SK-N-SH treated with all-trans-retinoic acid at 6 μM for 48 hours (cell line): ENCODE measurements at regions not wholly inside any gene's neighbourhood (a gene's known extent, or its start where the extent isn't known, plus 50 kb on each side); places are given as distances from the start of the nearest gene placed in this dataset.

Source experiments
- ATAC-seq: fragments of 200-7000 bp; cut with Tn5 transposase; 3 replicates; pipeline ENCODE4 v1.9.1; 2020; ENCODE audit warnings: mild to moderate bottlenecking, moderate library complexity
- ARNTL ChIP-seq: fragments of 450-650 bp; formaldehyde crosslinking; IDR thresholded peaks from 2 replicates; pipeline ENCODE4 v1.5.0; 2020; ENCODE audit warnings: low read depth, mild to moderate bottlenecking, moderate library complexity, borderline replicate concordance
- BACH2 ChIP-seq: fragments of 250-450 bp; sonication (Bioruptor Pico); IDR thresholded peaks from 2 replicates; pipeline ENCODE4 v1.9.0; 2021; ENCODE audit warnings: mild to moderate bottlenecking, borderline replicate concordance
- CREB5 ChIP-seq: fragments of 250-450 bp; sonication (Bioruptor Pico); IDR thresholded peaks from 2 replicates; pipeline ENCODE4 v1.5.1; 2020; ENCODE audit warnings: low read depth, mild to moderate bottlenecking, moderate library complexity
- CSDC2 ChIP-seq: fragments of 250-450 bp; sonication (Bioruptor Pico); IDR thresholded peaks from 2 replicates; pipeline ENCODE4 v1.5.0; 2020; ENCODE audit warnings: mild to moderate bottlenecking, moderate library complexity
- ESRRG ChIP-seq: fragments of 250-450 bp; sonication (Bioruptor Pico); IDR thresholded peaks from 2 replicates; pipeline ENCODE4 v1.6.1; 2021; ENCODE audit warnings: mild to moderate bottlenecking
- GLIS3 ChIP-seq: fragments of 250-450 bp; sonication (Bioruptor Pico); IDR thresholded peaks from 2 replicates; pipeline ENCODE4 v1.5.0; 2020; ENCODE audit warnings: mild to moderate bottlenecking, moderate library complexity
- ISL1 ChIP-seq: fragments of 250-450 bp; sonication (Bioruptor Pico); IDR thresholded peaks from 2 replicates; pipeline ENCODE4 v2.1.2; 2022; ENCODE audit warnings: mild to moderate bottlenecking, moderate library complexity
- OSR1 ChIP-seq: fragments of 250-450 bp; sonication (Bioruptor Pico); IDR thresholded peaks from 2 replicates; pipeline ENCODE4 v1.8.0; 2022; ENCODE audit warnings: moderate library complexity, mild to moderate bottlenecking, inconsistent platforms
- POU6F1 ChIP-seq: fragments of 250-450 bp; sonication (Bioruptor Pico); IDR thresholded peaks from 2 replicates; pipeline ENCODE4 v1.8.0; 2021; ENCODE audit warnings: low read depth, mild to moderate bottlenecking, moderate library complexity, borderline replicate concordance
- PPARA ChIP-seq: fragments of 250-450 bp; sonication (Bioruptor Pico); IDR thresholded peaks from 2 replicates; pipeline ENCODE4 v1.5.0; 2020; ENCODE audit warnings: mild to moderate bottlenecking, borderline replicate concordance
- RARB ChIP-seq: fragments of 250-450 bp; sonication (Bioruptor Pico); IDR thresholded peaks from 2 replicates; pipeline ENCODE4 v1.8.0; 2021; ENCODE audit warnings: mild to moderate bottlenecking, moderate library complexity
- SNAI2 ChIP-seq: fragments of 250-450 bp; sonication (Bioruptor Pico); IDR thresholded peaks from 2 replicates; pipeline ENCODE4 v1.5.0; 2020; ENCODE audit warnings: mild to moderate bottlenecking, moderate library complexity
- TCF4 ChIP-seq: fragments of 250-450 bp; sonication (Bioruptor Pico); IDR thresholded peaks from 2 replicates; pipeline ENCODE4 v1.8.0; 2021; ENCODE audit warnings: mild to moderate bottlenecking, moderate library complexity, borderline replicate concordance
- TOX ChIP-seq: fragments of 250-450 bp; sonication (Bioruptor Pico); IDR thresholded peaks from 2 replicates; pipeline ENCODE4 v1.8.0; 2021; ENCODE audit warnings: mild to moderate bottlenecking, moderate library complexity, borderline replicate concordance
- TSHZ2 ChIP-seq: fragments of 250-450 bp; sonication (Bioruptor Pico); IDR thresholded peaks from 2 replicates; pipeline ENCODE4 v1.5.0; 2020; ENCODE audit warnings: mild to moderate bottlenecking, moderate library complexity
- ZC3H10 ChIP-seq: fragments of 250-450 bp; sonication (Bioruptor Pico); IDR thresholded peaks from 2 replicates; pipeline ENCODE4 v1.5.1; 2021; ENCODE audit warnings: mild to moderate bottlenecking, moderate library complexity
- ZFP3 ChIP-seq: fragments of 250-450 bp; sonication (Bioruptor Pico); IDR thresholded peaks from 2 replicates; pipeline ENCODE4 v1.5.0; 2020; ENCODE audit warnings: mild to moderate bottlenecking, moderate library complexity
- ZFP30 ChIP-seq: fragments of 450-650 bp; formaldehyde crosslinking; IDR thresholded peaks from 2 replicates; pipeline ENCODE4 v1.5.0; 2022; ENCODE audit warnings: mild to moderate bottlenecking, moderate library complexity
- ZNF565 ChIP-seq: fragments of 450-650 bp; formaldehyde crosslinking; conservative IDR thresholded peaks from 2 replicates; pipeline ENCODE4 v1.5.0; 2020; ENCODE audit warnings: low read depth, mild to moderate bottlenecking, moderate library complexity
- ZNF8 ChIP-seq: fragments of 450-650 bp; formaldehyde crosslinking; IDR thresholded peaks from 2 replicates; pipeline ENCODE4 v1.5.0; 2020; ENCODE audit warnings: mild to moderate bottlenecking, moderate library complexity

GRCh38 chr2:121028577-121028976 lies 256.4 kb downstream of the TFCP2L1 start (continued):
- TF ChIP-seq TSHZ2 (CRISPR knock-in tag) (no peak), POU6F1 (CRISPR knock-in tag) (no peak), ARNTL (no peak), ZFP30 (CRISPR knock-in tag) (no peak), ZNF8 (CRISPR knock-in tag) (no peak), ZC3H10 (CRISPR knock-in tag) (no peak), PPARA (no peak), OSR1 (no peak), ISL1 (CRISPR knock-in tag) (no peak), ESRRG (CRISPR knock-in tag) (no peak)
- TF ChIP-seq, all 23 proteins: peak for 0

- no peak for ATAC-seq
- no peak for TF ChIP-seq ESRRG (CRISPR knock-in tag)
- TF ChIP-seq PPARA = no peak
- TF ChIP-seq ZC3H10 (CRISPR knock-in tag) = no peak
- no peak for TF ChIP-seq BACH2
- no peak for TF ChIP-seq CSDC2 (CRISPR knock-in tag)
- TF ChIP-seq ISL1 (CRISPR knock-in tag) = no peak
- no peak for TF ChIP-seq ZFP3 (CRISPR knock-in tag)
- no peak for TF ChIP-seq ARNTL
- TF ChIP-seq TSHZ2 (CRISPR knock-in tag) = no peak
- TF ChIP-seq GLIS3 (CRISPR knock-in tag) = no peak
- no peak for TF ChIP-seq CREB5
- no peak for TF ChIP-seq ZFP30 (CRISPR knock-in tag)
- TF ChIP-seq RARB (CRISPR knock-in tag) = no peak
- TF ChIP-seq SNAI2 (CRISPR knock-in tag) = no peak
Observed at GRCh38 chr2:121030523-121030922, 254.5 kb downstream of the TFCP2L1 start.

GRCh38 chr2:121031568-121032340 lies 253.2 kb downstream of the TFCP2L1 start:
- no peak for ATAC-seq
- no peak for TF ChIP-seq POU6F1 (CRISPR knock-in tag)
- TF ChIP-seq ARNTL = no peak
- TF ChIP-seq TOX = no peak
- TF ChIP-seq ESRRG (CRISPR knock-in tag) = no peak
- TF ChIP-seq RARB (CRISPR knock-in tag) = no peak
- TF ChIP-seq PPARA = no peak
- no peak for TF ChIP-seq BACH2
- TF ChIP-seq ZFP3 (CRISPR knock-in tag) = no peak
- TF ChIP-seq GLIS3 (CRISPR knock-in tag) = no peak
- TF ChIP-seq OSR1 = no peak
- TF ChIP-seq CSDC2 (CRISPR knock-in tag) = no peak
- TF ChIP-seq TSHZ2 (CRISPR knock-in tag) = no peak
- no peak for TF ChIP-seq ZNF565
- TF ChIP-seq SNAI2 (CRISPR knock-in tag) = no peak
- TF ChIP-seq TCF4 (CRISPR knock-in tag) = no peak
- no peak for TF ChIP-seq ZFP30 (CRISPR knock-in tag)
- TF ChIP-seq ZNF8 (CRISPR knock-in tag) = no peak
- no peak for TF ChIP-seq ISL1 (CRISPR knock-in tag)
- no peak for TF ChIP-seq ZC3H10 (CRISPR knock-in tag)
- TF ChIP-seq CREB5 = no peak
